Caco-2 (cell line): ENCODE measurements at regions not wholly inside any gene's neighbourhood (a gene's known extent, or its start where the extent isn't known, plus 50 kb on each side); places are given as distances from the start of the nearest gene placed in this dataset.

Source experiments
- BruUV-seq: library from RNA; stranded (reverse); fragments of 400-500 nt; replicated peaks from 2 replicates; lab custom pipeline; 2021; lab: Mats Ljungman, UMichigan
- CTCF ChIA-PET: fragments of 300-600 bp; sonication (Branson Sonifier 250); formaldehyde crosslinking; loops from one replicate; lab custom pipeline; 2022; ENCODE audit warnings: antibody characterized with exemption; lab: Charles Lee
- POLR2A ChIA-PET: fragments of 300-600 bp; sonication (Branson Sonifier 250); formaldehyde crosslinking; loops from one replicate; lab custom pipeline; 2022; ENCODE audit warnings: antibody characterized with exemption; lab: Charles Lee
- DNase-seq, 2 experiments: peaks; one replicate each; pipeline versions ENCODE4 v3.0.0 to v3.0.0-alpha.2; 2020 to 2022
- H3K27me3 ChIP-seq: replicated peaks from 2 replicates; pipeline ENCODE4 v1.6.0; 2011; ENCODE audit warnings: low read length; ENCODE audit not compliant: control insufficient read depth, insufficient read depth
- H3K36me3 ChIP-seq: 2 replicates; pipeline ENCODE4 v1.5.1; 2011; ENCODE audit warnings: low read length; ENCODE audit not compliant: control insufficient read depth, insufficient read depth
- H3K4me1 ChIP-seq: fragments of 250-450 bp; sonication (Bioruptor Pico); 2 replicates; pipeline ENCODE4 v1.5.1; 2020; ENCODE audit warnings: mild to moderate bottlenecking
- H3K4me3 ChIP-seq: 2 replicates; pipeline ENCODE4 v1.5.1; 2011; ENCODE audit warnings: low read depth, mild to moderate bottlenecking, control low read depth, low read length
- H3K9me3 ChIP-seq: fragments of 250-450 bp; sonication (Bioruptor Pico); 2 replicates; pipeline ENCODE4 v1.5.1; 2020; ENCODE audit warnings: mild to moderate bottlenecking, moderate library complexity
- H3K27ac Mint-ChIP-seq: one replicate; pipeline ENCODE4 v1.8.0; 2022; ENCODE audit warnings: mixed read lengths; ENCODE audit not compliant: unreplicated experiment
- H3K27me3 Mint-ChIP-seq: one replicate; pipeline ENCODE4 v1.8.0; 2022; ENCODE audit warnings: mixed read lengths; ENCODE audit not compliant: insufficient read depth, unreplicated experiment
- H3K36me3 Mint-ChIP-seq: one replicate; pipeline ENCODE4 v1.8.0; 2022; ENCODE audit warnings: mild to moderate bottlenecking, mixed read lengths; ENCODE audit not compliant: insufficient read depth, unreplicated experiment
- H3K4me1 Mint-ChIP-seq: one replicate; pipeline ENCODE4 v1.8.0; 2022; ENCODE audit warnings: low read depth, mixed read lengths; ENCODE audit not compliant: unreplicated experiment
- H3K4me3 Mint-ChIP-seq: one replicate; pipeline ENCODE4 v1.8.0; 2022; ENCODE audit warnings: mild to moderate bottlenecking, moderate library complexity, mixed read lengths; ENCODE audit not compliant: unreplicated experiment
- H3K9me3 Mint-ChIP-seq: one replicate; pipeline ENCODE4 v1.8.0; 2022; ENCODE audit warnings: mixed read lengths; ENCODE audit not compliant: unreplicated experiment
- intact Hi-C: fragments of 100-400 bp; cut with micrococcal nuclease; formaldehyde crosslinking; loops from one replicate; pipeline ENCODE4 v1.10.0; 2022; ENCODE audit not compliant: unreplicated experiment
- TF ChIP-seq, protein P1 (sequence below), 2 experiments: fragments of 200-600 bp in 1 of 2; IDR thresholded peaks; 1 replicate in 1 of 2; 2 replicates in 1 of 2; pipeline versions ENCODE4 v1.5.1 to v1.8.0; 2011 to 2022; ENCODE audit warnings: antibody characterized with exemption in 1 of 2, control low read depth in 1 of 2, inconsistent platforms in 1 of 2, low read depth in 1 of 2, low read length in 1 of 2, mild to moderate bottlenecking in 1 of 2, moderate library complexity in 1 of 2; ENCODE audit not compliant: insufficient read depth in 1 of 2, severe bottlenecking in 1 of 2, unreplicated experiment in 1 of 2

DNA sequence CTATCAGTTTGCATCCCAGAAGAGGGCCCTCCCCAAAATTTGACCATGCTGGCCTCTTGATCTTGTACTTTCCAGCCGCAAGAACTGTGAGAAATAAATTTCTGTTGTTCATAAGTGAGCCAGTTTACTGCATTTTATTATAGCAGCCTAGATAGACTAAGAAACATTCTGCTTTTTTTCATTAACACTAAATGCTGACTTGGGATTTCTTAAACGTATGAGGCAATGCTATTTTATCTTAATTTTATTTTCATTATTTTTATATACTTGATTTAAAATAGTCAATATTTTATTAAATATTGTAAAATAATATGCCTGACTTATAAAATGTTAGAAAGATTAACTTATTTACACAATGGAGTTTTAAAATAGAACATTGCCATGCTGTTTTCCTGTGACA is 341.8 kb upstream of the CNTNAP2 start:
- Histone ChIP-seq H3K4me3 (no peak overlapping the region), H3K27me3 (no peaks in the 10 kb centered on the region), H3K4me1 (no peaks in the 10 kb centered on the region), H3K36me3 (no peaks in the 10 kb centered on the region), H3K9me3 (0 out of 2 replicates have a peak, but pooled peaks cover 3% of the 10 kb centered on the region)
- no TSS peak for BruUV-seq
- no peak overlapping the region for H3K4me3 Mint-ChIP-seq
- H3K27me3 Mint-ChIP-seq = no peaks in the 10 kb centered on the region
- CTCF ChIA-PET = no interaction called here
- no peaks in the 10 kb centered on the region for H3K9me3 Mint-ChIP-seq
- DNase-seq = no peak
- no peaks in the 10 kb centered on the region for H3K36me3 Mint-ChIP-seq
- intact Hi-C loops = no loop called here
- POLR2A ChIA-PET = no interaction called here
- no peaks in the 10 kb centered on the region for H3K4me1 Mint-ChIP-seq
- TF ChIP-seq, protein P1, sequence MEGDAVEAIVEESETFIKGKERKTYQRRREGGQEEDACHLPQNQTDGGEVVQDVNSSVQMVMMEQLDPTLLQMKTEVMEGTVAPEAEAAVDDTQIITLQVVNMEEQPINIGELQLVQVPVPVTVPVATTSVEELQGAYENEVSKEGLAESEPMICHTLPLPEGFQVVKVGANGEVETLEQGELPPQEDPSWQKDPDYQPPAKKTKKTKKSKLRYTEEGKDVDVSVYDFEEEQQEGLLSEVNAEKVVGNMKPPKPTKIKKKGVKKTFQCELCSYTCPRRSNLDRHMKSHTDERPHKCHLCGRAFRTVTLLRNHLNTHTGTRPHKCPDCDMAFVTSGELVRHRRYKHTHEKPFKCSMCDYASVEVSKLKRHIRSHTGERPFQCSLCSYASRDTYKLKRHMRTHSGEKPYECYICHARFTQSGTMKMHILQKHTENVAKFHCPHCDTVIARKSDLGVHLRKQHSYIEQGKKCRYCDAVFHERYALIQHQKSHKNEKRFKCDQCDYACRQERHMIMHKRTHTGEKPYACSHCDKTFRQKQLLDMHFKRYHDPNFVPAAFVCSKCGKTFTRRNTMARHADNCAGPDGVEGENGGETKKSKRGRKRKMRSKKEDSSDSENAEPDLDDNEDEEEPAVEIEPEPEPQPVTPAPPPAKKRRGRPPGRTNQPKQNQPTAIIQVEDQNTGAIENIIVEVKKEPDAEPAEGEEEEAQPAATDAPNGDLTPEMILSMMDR (IDR thresholded peaks at IDR 0.05; ENCODE audit: insufficient read depth in 1 of 2, low read depth in 1 of 2, low read length in 1 of 2, severe bottlenecking in 1 of 2, unreplicated experiment in 1 of 2) = no peak
- no peak overlapping the region for H3K27ac Mint-ChIP-seq

DNA sequence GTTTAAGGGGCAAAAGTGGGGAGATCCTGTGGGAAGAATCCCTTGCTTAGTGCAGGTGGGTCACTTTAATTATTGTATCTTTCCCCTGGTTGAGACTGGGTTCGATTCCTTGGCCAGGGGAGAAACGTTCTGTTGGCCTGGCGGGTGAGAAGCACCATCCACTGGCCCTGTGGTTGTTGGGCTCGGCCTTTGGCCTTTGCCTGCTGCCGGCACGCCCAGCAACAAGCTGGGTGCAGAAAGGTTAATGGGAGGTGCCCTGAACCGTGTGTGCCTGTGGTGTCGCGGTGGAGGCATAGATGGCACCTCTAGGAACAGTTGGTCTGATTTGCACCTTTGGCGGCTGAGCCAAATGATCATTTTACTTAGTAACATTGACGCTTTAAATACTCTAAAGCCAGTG is 363.6 kb upstream of the CNTNAP2 start:
- H3K27me3 ChIP-seq = no peaks in the 10 kb centered on the region
- no peaks in the 10 kb centered on the region for H3K9me3 Mint-ChIP-seq
- H3K4me1 Mint-ChIP-seq = no peaks in the 10 kb centered on the region

DNA sequence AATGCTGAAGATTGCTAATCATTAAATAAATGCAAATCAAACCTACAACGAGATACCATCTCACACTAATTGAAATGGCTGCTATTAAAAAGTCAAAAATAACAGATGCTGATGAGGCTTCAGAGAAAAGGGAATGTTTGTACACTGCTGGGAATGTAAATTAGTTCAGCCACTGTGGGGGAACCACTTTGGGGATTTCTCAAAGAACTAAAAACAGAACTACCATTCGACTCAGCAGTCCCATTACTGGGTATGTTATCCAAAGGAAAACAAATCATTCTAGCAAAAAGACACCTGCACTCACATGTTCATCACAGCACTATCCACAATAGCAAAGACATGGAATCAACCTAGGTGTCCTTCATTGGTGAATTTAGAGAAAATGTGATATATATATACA is 379.0 kb upstream of the CNTNAP2 start:
- Histone ChIP-seq H3K9me3 (no peaks in the 10 kb centered on the region), H3K36me3 (no peaks in the 10 kb centered on the region), H3K4me1 (no peaks in the 10 kb centered on the region), H3K27me3 (no peaks in the 10 kb centered on the region), H3K4me3 (no peak overlapping the region)
- no peaks in the 10 kb centered on the region for H3K9me3 Mint-ChIP-seq
- no TSS peak for BruUV-seq
- intact Hi-C loops = no loop called here
- peaks cover 7% of the 10 kb centered on the region for H3K27me3 Mint-ChIP-seq
- no peak for DNase-seq
- ChIA-PET CTCF (no interaction called here), POLR2A (no interaction called here)
- H3K27ac Mint-ChIP-seq = no peak overlapping the region
- no peaks in the 10 kb centered on the region for H3K4me1 Mint-ChIP-seq
- TF ChIP-seq, protein P1 (IDR thresholded peaks at IDR 0.05; ENCODE audit: insufficient read depth in 1 of 2, low read depth in 1 of 2, low read length in 1 of 2, severe bottlenecking in 1 of 2, unreplicated experiment in 1 of 2) = no peak
- no peak overlapping the region for H3K4me3 Mint-ChIP-seq
- H3K36me3 Mint-ChIP-seq = no peaks in the 10 kb centered on the region

More for the DNA sequence above, 363.6 kb upstream of the CNTNAP2 start:
- Histone ChIP-seq H3K4me3 (no peak overlapping the region), H3K36me3 (no peaks in the 10 kb centered on the region), H3K4me1 (no peaks in the 10 kb centered on the region), H3K9me3 (no peaks in the 10 kb centered on the region)
- ChIA-PET POLR2A (no interaction called here), CTCF (no interaction called here)
- Mint-ChIP-seq H3K36me3 (no peaks in the 10 kb centered on the region), H3K4me3 (no peak overlapping the region), H3K27me3 (no peaks in the 10 kb centered on the region), H3K27ac (no peak overlapping the region)
- TF ChIP-seq, protein P1 (IDR thresholded peaks at IDR 0.05; ENCODE audit: insufficient read depth in 1 of 2, low read depth in 1 of 2, low read length in 1 of 2, severe bottlenecking in 1 of 2, unreplicated experiment in 1 of 2) = no peak
- intact Hi-C loops = no loop called here
- no TSS peak for BruUV-seq
- DNase-seq = no peak
